ENCODE measurements at regions not wholly inside any gene's neighbourhood (a gene's known extent, or its start where the extent isn't known, plus 50 kb on each side); places are given as distances from the start of the nearest gene placed in this dataset.

- H3K4me1 ChIP-seq (ENCODE audit: control insufficient read depth, extremely low read depth, insufficient read depth, low read length) = peaks cover 13% of the 10 kb centered on the region
- no peaks in the 10 kb centered on the region for H3K9me1 ChIP-seq (ENCODE audit: control insufficient read depth, extremely low read depth, insufficient read depth, low read length)
- H2AFZ ChIP-seq (ENCODE audit: control insufficient read depth, low read length) = peak overlapping the region; percentile 68
- H4K20me1 ChIP-seq (ENCODE audit: control insufficient read depth, extremely low read depth, insufficient read depth, low read length) = no peaks in the 10 kb centered on the region
- dilution Hi-C loops (cut with MboI; ENCODE audit: extremely low pct_ligation_motif_present, low sequenced_read_pairs) = no loop called here
- DNase-seq (ENCODE audit: low read depth, low spot score) (no peak), FAIRE-seq (peak; percentile 63)
- H3K79me2 ChIP-seq (ENCODE audit: control insufficient read depth, insufficient read depth, low read length) = no peaks in the 10 kb centered on the region
- no peak overlapping the region for H3K27ac ChIP-seq (ENCODE audit: control insufficient read depth, insufficient read depth, low read length)
- no peak overlapping the region for H3K4me2 ChIP-seq (ENCODE audit: control insufficient read depth, extremely low read depth, insufficient read depth, low read depth, low read length)
- no peak overlapping the region for H3K9ac ChIP-seq (ENCODE audit: control insufficient read depth, extremely low read depth, insufficient read depth, low read length)
- H3K4me3 ChIP-seq (ENCODE audit: control insufficient read depth in 2 of 3, extremely low read depth in 1 of 3, insufficient read depth in 2 of 3, low read depth in 1 of 3, low read length in 3 of 3) = no peak overlapping the region
- H3K27me3 ChIP-seq (ENCODE audit: control insufficient read depth, extremely low read depth, insufficient read depth, low read length) = no peaks in the 10 kb centered on the region
- no peaks in the 10 kb centered on the region for H3K36me3 ChIP-seq (ENCODE audit: control insufficient read depth in 2 of 2, extremely low read depth in 1 of 2, insufficient read depth in 2 of 2, low read length in 2 of 2)
- TF ChIP-seq EZH2 (IDR thresholded peaks at IDR 0.05; ENCODE audit: low read length) (no peak), CTCF (optimal IDR thresholded peaks at IDR 0.05 in 1 of 3, IDR thresholded peaks at IDR 0.05 in 1 of 3, conservative IDR thresholded peaks at IDR 0.05 in 1 of 3; ENCODE audit: extremely low read depth in 1 of 3, insufficient read depth in 2 of 3, low read length in 3 of 3) (no peak)
- no peaks in the 10 kb centered on the region for H3K9me3 ChIP-seq (ENCODE audit: control insufficient read depth, low read depth, low read length)
Observed at GRCh38 chr7:93014410-93014809, 103.4 kb downstream of the SAMD9 start.

DNA sequence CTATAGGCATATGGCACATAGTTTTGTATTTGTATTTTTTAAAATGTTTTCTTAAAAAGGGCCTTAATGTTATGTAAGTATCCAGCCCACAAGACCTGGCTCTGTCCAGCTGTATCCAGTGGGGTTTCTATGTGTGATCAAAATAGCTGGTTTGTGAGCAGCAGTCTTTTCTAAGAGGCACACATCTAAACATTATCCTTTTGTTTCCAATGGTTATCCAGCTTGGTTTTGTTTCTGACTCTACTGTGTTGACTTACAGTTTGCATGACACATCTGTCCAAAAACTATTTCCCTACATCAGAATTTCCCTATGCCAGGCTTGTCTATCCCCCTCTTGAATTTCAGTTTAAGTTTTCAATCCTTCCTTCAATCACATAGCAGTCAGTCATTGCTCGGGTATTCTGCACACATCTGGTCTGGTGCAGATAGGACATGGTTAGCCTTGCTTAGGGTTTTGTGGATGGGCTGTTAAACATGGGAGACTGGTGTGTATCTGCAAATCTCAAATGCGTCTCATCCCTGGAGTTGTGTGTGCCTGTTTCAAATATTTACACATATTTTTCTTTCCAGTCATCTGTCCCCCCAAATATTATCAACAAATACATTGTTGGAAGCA, 104.2 kb downstream of the SAMD9 start:
- Histone ChIP-seq H3K79me2 (ENCODE audit: control insufficient read depth, insufficient read depth, low read length) (no peaks in the 10 kb centered on the region), H3K9me3 (ENCODE audit: control insufficient read depth, low read depth, low read length) (no peaks in the 10 kb centered on the region), H3K9ac (ENCODE audit: control insufficient read depth, extremely low read depth, insufficient read depth, low read length) (no peak overlapping the region), H3K4me3 (ENCODE audit: control insufficient read depth in 2 of 3, extremely low read depth in 1 of 3, insufficient read depth in 2 of 3, low read depth in 1 of 3, low read length in 3 of 3) (no peak overlapping the region), H3K9me1 (ENCODE audit: control insufficient read depth, extremely low read depth, insufficient read depth, low read length) (no peaks in the 10 kb centered on the region), H4K20me1 (ENCODE audit: control insufficient read depth, extremely low read depth, insufficient read depth, low read length) (no peaks in the 10 kb centered on the region), H3K27me3 (ENCODE audit: control insufficient read depth, extremely low read depth, insufficient read depth, low read length) (no peaks in the 10 kb centered on the region), H2AFZ (ENCODE audit: control insufficient read depth, low read length) (no peak overlapping the region), H3K36me3 (ENCODE audit: control insufficient read depth in 2 of 2, extremely low read depth in 1 of 2, insufficient read depth in 2 of 2, low read length in 2 of 2) (no peaks in the 10 kb centered on the region), H3K4me2 (ENCODE audit: control insufficient read depth, extremely low read depth, insufficient read depth, low read depth, low read length) (no peak overlapping the region), H3K27ac (ENCODE audit: control insufficient read depth, insufficient read depth, low read length) (no peak overlapping the region), H3K4me1 (ENCODE audit: control insufficient read depth, extremely low read depth, insufficient read depth, low read length) (peaks cover 13% of the 10 kb centered on the region)
- dilution Hi-C loops (cut with MboI; ENCODE audit: extremely low pct_ligation_motif_present, low sequenced_read_pairs) = no loop called here
- TF ChIP-seq CTCF (optimal IDR thresholded peaks at IDR 0.05 in 1 of 3, IDR thresholded peaks at IDR 0.05 in 1 of 3, conservative IDR thresholded peaks at IDR 0.05 in 1 of 3; ENCODE audit: extremely low read depth in 1 of 3, insufficient read depth in 2 of 3, low read length in 3 of 3) (no peak), EZH2 (IDR thresholded peaks at IDR 0.05; ENCODE audit: low read length) (no peak)
- DNase-seq (ENCODE audit: low read depth, low spot score) (no peak), FAIRE-seq (no peak)

Data from keratinocyte (primary cell).